Thoracic aorta (tissue), 2 donors: ENCODE measurements at regions not wholly inside any gene's neighbourhood (a gene's known extent, or its start where the extent isn't known, plus 50 kb on each side); places are given as distances from the start of the nearest gene placed in this dataset.

Source experiments
- ATAC-seq: fragments of 150-250 bp; one replicate; pipeline ENCODE4 v1.8.0; 2017; ENCODE audit warnings: low read depth; ENCODE audit not compliant: insufficient number of reproducible peaks, low FRiP score
- DNase-seq: peaks from one replicate; pipeline ENCODE4 v3.0.0-alpha.2; 2020; ENCODE audit warnings: low spot score
- H3K27ac ChIP-seq, 2 donors: fragments of 200-600 bp; sonication (generic); 1 replicate in 1 of 2; 2 replicates in 1 of 2; pipeline ENCODE4 v1.5.1; 2016; ENCODE audit warnings: mild to moderate bottlenecking in 2 of 2, moderate library complexity in 2 of 2
- H3K27me3 ChIP-seq: fragments of 200-600 bp; sonication (generic); replicated peaks from 2 replicates; pipeline ENCODE4 v1.6.0; 2016; ENCODE audit warnings: mild to moderate bottlenecking; ENCODE audit not compliant: insufficient read depth
- H3K36me3 ChIP-seq: fragments of 200-600 bp; sonication (generic); one replicate; pipeline ENCODE4 v1.5.1; 2016
- H3K4me1 ChIP-seq, 2 donors: fragments of 200-600 bp; sonication (generic); 1 replicate in 1 of 2; 2 replicates in 1 of 2; pipeline versions ENCODE4 v1.5.1 to v1.6.0; 2016; ENCODE audit warnings: low read depth in 2 of 2, mild to moderate bottlenecking in 1 of 2; ENCODE audit not compliant: control insufficient read depth in 1 of 2
- H3K4me3 ChIP-seq: fragments of 200-600 bp; sonication (generic); 2 replicates; pipeline ENCODE4 v1.5.1; 2016; ENCODE audit warnings: mild to moderate bottlenecking
- H3K9me3 ChIP-seq: fragments of 200-600 bp; sonication (generic); 2 replicates; pipeline ENCODE4 v1.5.1; 2016
- TF ChIP-seq, protein P1 (sequence below): fragments of 200-600 bp; sonication (generic); IDR thresholded peaks from one replicate; pipeline ENCODE4 v1.5.1; 2019; ENCODE audit warnings: antibody characterized with exemption

DNA sequence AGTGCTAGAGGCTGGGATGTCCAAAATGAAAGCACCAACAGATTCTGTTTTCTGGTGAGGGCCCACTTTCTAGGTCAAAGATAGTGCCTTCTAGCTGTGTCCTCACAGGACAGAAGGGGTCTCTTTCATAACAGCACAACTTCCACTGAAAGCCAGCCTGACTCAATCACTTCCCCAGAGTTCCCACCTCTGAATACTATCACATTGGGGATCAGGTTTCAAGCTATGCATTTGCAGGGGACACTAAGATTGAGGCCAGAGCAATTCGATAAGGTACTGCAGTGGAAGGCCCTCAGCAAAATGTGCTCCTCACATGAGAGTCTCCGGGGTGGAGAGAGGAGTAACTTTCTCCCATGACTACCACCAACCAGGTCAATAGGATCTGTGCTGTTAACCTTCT, 1501.5 kb downstream of the EFNB2 start:
- Histone ChIP-seq H3K4me3 (no peak overlapping the region), H3K9me3 (no peaks in the 10 kb centered on the region), H3K27ac (no peak overlapping the region), H3K36me3 (no peaks in the 10 kb centered on the region), H3K4me1 (no peaks in the 10 kb centered on the region), H3K27me3 (no peaks in the 10 kb centered on the region)
- no peak for ATAC-seq
- DNase-seq: no peak
- TF ChIP-seq, protein P1, sequence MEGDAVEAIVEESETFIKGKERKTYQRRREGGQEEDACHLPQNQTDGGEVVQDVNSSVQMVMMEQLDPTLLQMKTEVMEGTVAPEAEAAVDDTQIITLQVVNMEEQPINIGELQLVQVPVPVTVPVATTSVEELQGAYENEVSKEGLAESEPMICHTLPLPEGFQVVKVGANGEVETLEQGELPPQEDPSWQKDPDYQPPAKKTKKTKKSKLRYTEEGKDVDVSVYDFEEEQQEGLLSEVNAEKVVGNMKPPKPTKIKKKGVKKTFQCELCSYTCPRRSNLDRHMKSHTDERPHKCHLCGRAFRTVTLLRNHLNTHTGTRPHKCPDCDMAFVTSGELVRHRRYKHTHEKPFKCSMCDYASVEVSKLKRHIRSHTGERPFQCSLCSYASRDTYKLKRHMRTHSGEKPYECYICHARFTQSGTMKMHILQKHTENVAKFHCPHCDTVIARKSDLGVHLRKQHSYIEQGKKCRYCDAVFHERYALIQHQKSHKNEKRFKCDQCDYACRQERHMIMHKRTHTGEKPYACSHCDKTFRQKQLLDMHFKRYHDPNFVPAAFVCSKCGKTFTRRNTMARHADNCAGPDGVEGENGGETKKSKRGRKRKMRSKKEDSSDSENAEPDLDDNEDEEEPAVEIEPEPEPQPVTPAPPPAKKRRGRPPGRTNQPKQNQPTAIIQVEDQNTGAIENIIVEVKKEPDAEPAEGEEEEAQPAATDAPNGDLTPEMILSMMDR: no peak

DNA sequence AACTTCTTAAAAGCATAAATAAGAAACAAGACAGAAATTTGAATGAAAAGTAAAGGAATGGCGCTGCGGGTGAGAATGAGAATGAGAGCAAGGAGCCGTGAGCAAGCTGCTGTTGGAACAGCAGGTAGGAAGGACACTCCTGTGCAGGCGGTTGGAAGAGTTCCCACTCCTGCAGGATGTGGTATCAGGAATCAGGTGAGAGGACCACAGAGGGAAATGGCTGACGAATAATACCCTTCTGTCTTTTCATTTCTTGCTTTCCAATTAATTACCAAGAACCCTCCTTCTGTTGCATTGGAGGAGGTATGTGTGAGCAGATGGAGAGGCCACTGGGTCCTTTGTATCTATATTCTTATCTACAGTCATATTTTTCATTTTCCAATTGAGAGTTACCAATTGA, 1504.2 kb downstream of the EFNB2 start:
- no peaks in the 10 kb centered on the region for H3K36me3 ChIP-seq
- H3K9me3 ChIP-seq: no peaks in the 10 kb centered on the region
- H3K27me3 ChIP-seq: no peaks in the 10 kb centered on the region
- TF ChIP-seq, protein P1: no peak
- H3K27ac ChIP-seq: no peak overlapping the region
- ATAC-seq: no peak
- H3K4me3 ChIP-seq: no peak overlapping the region
- H3K4me1 ChIP-seq: no peaks in the 10 kb centered on the region
- DNase-seq: no peak

DNA sequence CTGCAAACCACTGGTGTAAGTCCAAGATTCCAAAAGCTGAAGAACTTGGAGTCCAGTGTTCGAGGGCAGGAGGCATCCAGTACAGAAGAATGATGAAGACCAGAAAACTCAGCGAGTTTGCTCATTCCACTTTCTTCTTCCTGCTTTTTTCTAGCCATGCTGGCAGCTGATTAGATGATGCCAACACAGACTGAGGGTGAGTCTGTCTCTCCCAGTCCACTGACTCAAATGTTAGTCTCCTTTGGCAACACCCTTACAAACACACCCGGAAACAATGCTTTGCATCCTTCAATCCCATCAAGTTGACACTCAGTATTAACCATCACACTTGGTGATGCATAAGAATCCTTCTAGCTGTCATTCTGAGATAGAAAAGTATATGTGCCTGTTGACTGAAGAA, 1504.6 kb downstream of the EFNB2 start:
- H3K9me3 ChIP-seq: no peaks in the 10 kb centered on the region
- H3K27ac ChIP-seq: no peak overlapping the region
- H3K4me3 ChIP-seq: no peak overlapping the region
- H3K36me3 ChIP-seq: no peaks in the 10 kb centered on the region
- no peak for ATAC-seq
- no peak for DNase-seq
- TF ChIP-seq, protein P1: no peak
- no peaks in the 10 kb centered on the region for H3K4me1 ChIP-seq
- H3K27me3 ChIP-seq: no peaks in the 10 kb centered on the region

DNA sequence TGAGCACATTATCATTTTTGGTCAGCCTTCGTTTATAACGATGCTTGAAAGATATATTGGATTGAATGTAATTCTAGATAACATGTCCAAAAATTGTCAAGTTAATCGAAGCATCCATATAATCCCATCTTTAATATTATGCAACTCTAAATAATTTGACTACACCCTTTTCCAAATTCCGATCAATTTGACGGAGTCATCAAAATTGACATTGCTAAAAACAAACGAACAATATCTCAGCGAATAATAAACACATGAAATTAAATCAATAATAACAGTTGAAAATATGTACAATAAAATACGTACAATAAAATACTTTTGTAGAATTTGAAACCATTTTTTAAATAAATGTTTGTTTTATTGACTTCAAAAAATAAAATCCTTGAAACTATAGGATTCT, 1516.4 kb downstream of the EFNB2 start:
- TF ChIP-seq, protein P1: no peak
- Histone ChIP-seq H3K36me3 (no peaks in the 10 kb centered on the region), H3K9me3 (no peaks in the 10 kb centered on the region)

DNA sequence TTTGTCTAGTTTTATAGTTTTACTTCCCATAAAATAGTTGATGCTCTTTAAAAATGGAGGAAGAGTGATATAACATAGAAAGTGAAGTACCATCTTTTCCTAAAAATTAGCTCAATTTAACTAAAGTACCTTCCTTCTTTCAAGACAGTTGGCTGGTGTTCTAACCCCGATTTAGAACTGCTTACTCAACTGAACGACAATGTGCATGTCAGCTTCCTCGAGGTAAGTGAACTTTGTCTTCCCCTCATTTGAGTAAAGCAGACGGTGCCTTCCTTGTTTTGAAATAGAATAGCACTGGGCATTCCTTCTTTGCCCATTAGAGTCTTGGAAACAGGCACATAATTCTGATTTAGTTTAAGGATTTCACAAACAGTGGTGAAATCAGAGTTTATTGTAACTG, 1519.2 kb downstream of the EFNB2 start:
- Histone ChIP-seq H3K27me3 (no peaks in the 10 kb centered on the region), H3K36me3 (no peaks in the 10 kb centered on the region), H3K9me3 (no peaks in the 10 kb centered on the region), H3K4me3 (no peak overlapping the region), H3K27ac (no peak overlapping the region), H3K4me1 (no peaks in the 10 kb centered on the region)
- TF ChIP-seq, protein P1: no peak
- DNase-seq: no peak
- no peak for ATAC-seq

More for the DNA sequence above, 1516.4 kb downstream of the EFNB2 start:
- Histone ChIP-seq H3K4me1 (no peaks in the 10 kb centered on the region), H3K4me3 (no peak overlapping the region), H3K27me3 (no peaks in the 10 kb centered on the region), H3K27ac (no peak overlapping the region)
- no peak for ATAC-seq
- no peak for DNase-seq
